Panc1 (cell line): ENCODE measurements at regions not wholly inside any gene's neighbourhood (a gene's known extent, or its start where the extent isn't known, plus 50 kb on each side); places are given as distances from the start of the nearest gene placed in this dataset.

Experiments
- CTCF ChIP-seq: fragments of 450-650 bp; IDR thresholded peaks from 2 replicates; pipeline ENCODE4 v1.5.1; 2017; ENCODE audit warnings: mild to moderate bottlenecking
- POLR2AphosphoS5 ChIP-seq: IDR thresholded peaks from 2 replicates; pipeline ENCODE4 v1.6.1; 2012; ENCODE audit warnings: mild to moderate bottlenecking, low read depth, low read length, moderate library complexity
- REST ChIP-seq, 2 experiments: IDR thresholded peaks; 2 replicates each; pipeline ENCODE4 v1.6.1; 2011 to 2012; ENCODE audit warnings: low read depth in 2 of 2, control low read depth in 1 of 2, low read length in 1 of 2, mild to moderate bottlenecking in 1 of 2, moderate library complexity in 1 of 2; ENCODE audit not compliant: insufficient read depth in 1 of 2
- TCF7L2 ChIP-seq: IDR thresholded peaks from 2 replicates; pipeline ENCODE4 v1.6.1; 2011; ENCODE audit warnings: mild to moderate bottlenecking, low read depth, low read length, inconsistent platforms

- TF ChIP-seq CTCF (no peak), TCF7L2 (no peak), POLR2AphosphoS5 (no peak), REST (IDR thresholded peaks at IDR 0.05; ENCODE audit: insufficient read depth in 1 of 2, low read depth in 2 of 2, low read length in 1 of 2) (no peak)
Observed at GRCh38 chr3:175865724-175866123, 1006.6 kb downstream of the NAALADL2 start.
